ENCODE measurements at regions not wholly inside any gene's neighbourhood (a gene's known extent, or its start where the extent isn't known, plus 50 kb on each side); places are given as distances from the start of the nearest gene placed in this dataset.

DNA sequence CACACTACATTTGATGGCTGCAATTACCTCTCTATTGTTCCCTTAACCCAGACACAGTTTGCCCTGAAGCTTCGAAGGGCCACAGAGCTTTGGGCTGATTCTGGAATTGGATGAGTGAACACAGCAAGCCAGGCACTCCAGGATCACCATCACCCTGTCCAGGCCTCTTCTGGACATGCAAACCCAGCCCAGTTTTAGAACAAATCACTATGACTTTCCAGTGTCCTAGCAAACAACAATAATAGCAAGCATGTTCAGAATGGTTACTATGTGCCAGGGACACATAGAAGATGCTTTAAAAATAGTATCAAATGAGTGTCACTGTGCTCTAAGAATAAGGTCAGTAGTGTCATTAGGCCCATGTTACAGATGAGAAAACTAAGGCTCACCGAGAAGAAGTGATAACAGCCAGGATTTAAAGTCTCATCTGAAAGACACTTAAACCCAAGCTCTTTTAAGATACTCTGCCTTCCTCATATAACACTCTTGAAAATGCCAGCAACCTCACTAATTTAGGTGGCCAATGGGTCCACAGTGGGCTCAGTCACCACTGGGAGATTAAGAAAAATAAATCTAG lies 191.7 kb upstream of the STK17B start:
- H3K4me3 Mint-ChIP-seq = no peak overlapping the region; a peak in 1 of 5 replicates
- no peak overlapping the region for H3K27ac ChIP-seq (ENCODE audit: insufficient read length, low read depth, low read length)
- TF ChIP-seq, protein P1, sequence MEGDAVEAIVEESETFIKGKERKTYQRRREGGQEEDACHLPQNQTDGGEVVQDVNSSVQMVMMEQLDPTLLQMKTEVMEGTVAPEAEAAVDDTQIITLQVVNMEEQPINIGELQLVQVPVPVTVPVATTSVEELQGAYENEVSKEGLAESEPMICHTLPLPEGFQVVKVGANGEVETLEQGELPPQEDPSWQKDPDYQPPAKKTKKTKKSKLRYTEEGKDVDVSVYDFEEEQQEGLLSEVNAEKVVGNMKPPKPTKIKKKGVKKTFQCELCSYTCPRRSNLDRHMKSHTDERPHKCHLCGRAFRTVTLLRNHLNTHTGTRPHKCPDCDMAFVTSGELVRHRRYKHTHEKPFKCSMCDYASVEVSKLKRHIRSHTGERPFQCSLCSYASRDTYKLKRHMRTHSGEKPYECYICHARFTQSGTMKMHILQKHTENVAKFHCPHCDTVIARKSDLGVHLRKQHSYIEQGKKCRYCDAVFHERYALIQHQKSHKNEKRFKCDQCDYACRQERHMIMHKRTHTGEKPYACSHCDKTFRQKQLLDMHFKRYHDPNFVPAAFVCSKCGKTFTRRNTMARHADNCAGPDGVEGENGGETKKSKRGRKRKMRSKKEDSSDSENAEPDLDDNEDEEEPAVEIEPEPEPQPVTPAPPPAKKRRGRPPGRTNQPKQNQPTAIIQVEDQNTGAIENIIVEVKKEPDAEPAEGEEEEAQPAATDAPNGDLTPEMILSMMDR (conservative IDR thresholded peaks at IDR 0.05) = no peak
- no peaks in the 10 kb centered on the region for H3K79me2 ChIP-seq (ENCODE audit: insufficient read depth, low read length)
- no peak overlapping the region for H3K23ac ChIP-seq (ENCODE audit: insufficient read length, low read depth, low read length)
- H2BK20ac ChIP-seq (ENCODE audit: low read depth, low read length, poor library complexity, severe bottlenecking) = no peak overlapping the region
- no peak overlapping the region for H2AFZ ChIP-seq (ENCODE audit: low read length)
- H4K91ac ChIP-seq (ENCODE audit: insufficient read length, low read depth, low read length) = no peak overlapping the region
- no peak overlapping the region for H2BK15ac ChIP-seq (ENCODE audit: low read depth, low read length)
- no peak overlapping the region for H3T11ph ChIP-seq (ENCODE audit: low read length)
- H3K4me2 ChIP-seq (ENCODE audit: insufficient read depth, insufficient read length, low read length) = no peak overlapping the region
- H3K4ac ChIP-seq (ENCODE audit: low read depth, low read length) = no peak overlapping the region
- no peak overlapping the region for H2BK5ac ChIP-seq (ENCODE audit: insufficient read length, low read length)
- no peak overlapping the region for H4K8ac ChIP-seq (replicated peaks; ENCODE audit: insufficient read length, low read depth, low read length)
- H3K9me3 Mint-ChIP-seq = no peaks in the 10 kb centered on the region
- H3K23me2 ChIP-seq (ENCODE audit: insufficient read length, low read depth, low read length, poor library complexity, severe bottlenecking) = no peaks in the 10 kb centered on the region
- peaks cover 7% of the 10 kb centered on the region for H3K27me3 Mint-ChIP-seq (ENCODE audit: low read depth)
- H3K27me3 ChIP-seq (ENCODE audit: insufficient read depth, low read length) = no peaks in the 10 kb centered on the region
- no peaks in the 10 kb centered on the region for H3K9me3 ChIP-seq (ENCODE audit: control insufficient read depth, low read depth, low read length)
- H3K18ac ChIP-seq (ENCODE audit: insufficient read length, low read depth, low read length) = no peak overlapping the region
- no peaks in the 10 kb centered on the region for H3K36me3 Mint-ChIP-seq (ENCODE audit: insufficient read depth in 1 of 3, low read depth in 3 of 3)
- H3K4me1 Mint-ChIP-seq = no peaks in the 10 kb centered on the region
- H2BK12ac ChIP-seq (ENCODE audit: insufficient read length, low read depth, low read length) = no peak overlapping the region
- no peaks in the 10 kb centered on the region for H3K79me1 ChIP-seq (ENCODE audit: insufficient read depth, low read depth, low read length, poor library complexity, severe bottlenecking)
- no peak for DNase-seq
- H2BK120ac ChIP-seq (ENCODE audit: low read depth, low read length, poor library complexity, severe bottlenecking) = no peak overlapping the region
- H4K20me1 ChIP-seq (ENCODE audit: control insufficient read depth, insufficient read depth, insufficient read length) = no peaks in the 10 kb centered on the region
- no peak overlapping the region for H3K9ac ChIP-seq (ENCODE audit: extremely low read depth, insufficient read length, low read length)
- no CpG with 5 or more reads among the region's 2 CpGs for WGBS (ENCODE audit: extremely low coverage, insufficient read length, low lambda C conversion rate)
- H3K4me1 ChIP-seq (ENCODE audit: insufficient read depth, low read length) = no peaks in the 10 kb centered on the region
- H3K14ac ChIP-seq (ENCODE audit: insufficient read depth, low read length) = no peak overlapping the region
- no peak overlapping the region for H3K56ac ChIP-seq (ENCODE audit: insufficient read length, low read depth, low read length)
- no peak overlapping the region for H3K27ac Mint-ChIP-seq
- no peak overlapping the region for H2AK5ac ChIP-seq (ENCODE audit: insufficient read length, low read length)
- H4K5ac ChIP-seq (ENCODE audit: insufficient read length, low read depth, low read length) = no peak overlapping the region

Measured in H9 (cell line).